HCEC 1CT (cell line): ENCODE measurements at regions not wholly inside any gene's neighbourhood (a gene's known extent, or its start where the extent isn't known, plus 50 kb on each side); places are given as distances from the start of the nearest gene placed in this dataset.
A peak's percentile ranks its signal among the peaks of the same experiment; 100 is the strongest.

ENCODE experiments used
- DNase-seq: peaks from one replicate; pipeline ENCODE4 v3.0.0-alpha.2; 2017

- no peak for DNase-seq
Measured at GRCh38 chr12:60255044-60255443, 659.2 kb downstream of the SLC16A7 start.

- peak; percentile 81 for DNase-seq
Measured at GRCh38 chr12:60257063-60257462, 661.2 kb downstream of the SLC16A7 start.

GRCh38 chr12:60259225-60259624, 663.4 kb downstream of the SLC16A7 start:
- no peak for DNase-seq

DNA sequence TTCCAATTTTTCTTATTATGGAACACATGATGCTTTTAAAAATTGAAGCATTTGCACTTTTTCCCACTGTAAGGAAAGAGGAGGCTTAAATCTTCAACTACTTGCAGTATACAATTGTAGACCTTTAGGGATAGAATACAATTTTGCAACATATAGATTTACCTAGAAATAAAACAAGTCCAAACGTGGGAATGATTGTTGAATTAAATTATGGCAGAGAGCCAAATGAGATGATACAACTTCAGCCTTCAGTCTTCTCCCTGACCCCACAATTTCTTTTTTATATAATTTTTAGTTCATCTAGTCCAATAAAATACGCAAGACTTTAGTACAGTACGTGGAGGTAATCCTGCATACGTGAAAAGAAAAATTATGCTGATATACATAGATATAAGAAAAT, 666.5 kb downstream of the SLC16A7 start:
- DNase-seq, result no peak

GRCh38 chr12:60263161-60263560, 667.3 kb downstream of the SLC16A7 start:
- DNase-seq, result no peak

DNA sequence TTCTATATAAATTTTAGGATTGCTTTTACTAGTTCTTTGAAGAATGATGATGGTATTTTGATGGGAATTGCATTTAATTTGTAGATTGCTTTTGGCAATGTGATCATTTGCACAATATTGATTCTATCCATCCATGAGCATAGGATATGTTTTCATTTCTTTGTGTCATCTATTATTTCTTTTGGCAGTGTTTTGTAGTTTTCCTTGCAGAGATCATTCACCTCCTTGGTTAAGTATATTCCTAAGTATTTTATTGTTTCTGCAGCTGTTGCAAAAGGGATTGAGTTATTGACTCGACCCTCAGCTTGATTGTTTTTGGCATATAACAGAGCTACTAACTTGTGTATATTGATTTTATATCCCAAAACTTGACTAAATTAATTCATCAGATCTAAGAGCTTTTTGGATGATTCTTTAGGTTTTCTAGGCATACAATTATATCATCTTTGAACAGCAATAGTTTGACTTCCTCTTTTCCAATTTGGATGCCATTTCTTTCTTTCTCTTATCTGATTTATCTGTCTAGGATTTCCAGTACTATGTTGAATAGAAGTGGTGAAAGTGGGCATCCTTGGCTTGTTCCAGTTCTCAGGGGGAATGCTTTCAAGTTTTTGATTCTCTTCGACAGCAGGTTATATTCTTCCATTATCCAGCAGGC, 668.1 kb downstream of the SLC16A7 start:
- DNase-seq, result no peak

DNA sequence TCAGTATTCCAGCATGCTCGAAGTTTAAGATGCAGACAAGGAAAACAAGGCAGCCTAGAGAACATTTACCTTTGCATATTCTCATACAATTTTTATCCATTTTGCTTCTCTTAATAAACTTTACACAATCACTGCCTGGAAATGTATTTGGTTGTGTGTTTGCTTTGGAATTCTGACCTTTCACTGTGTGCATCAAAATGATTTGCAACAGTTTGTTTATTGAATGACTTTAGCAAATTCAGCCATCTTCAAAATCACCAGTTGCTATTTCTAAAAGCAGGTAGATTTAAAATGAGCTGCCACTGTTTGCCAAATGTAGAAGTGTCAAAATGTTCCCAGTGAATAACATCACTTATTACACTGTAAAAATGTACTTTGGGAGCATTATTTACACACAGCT, 669.9 kb downstream of the SLC16A7 start:
- DNase-seq, result no peak

- peak; percentile 83 for DNase-seq
Measured at GRCh38 chr12:60266381-60266852, 670.6 kb downstream of the SLC16A7 start.

- no peak for DNase-seq
Measured at GRCh38 chr12:60269611-60270269, 673.9 kb downstream of the SLC16A7 start.

GRCh38 chr12:60271816-60272215, 676.0 kb downstream of the SLC16A7 start:
- DNase-seq, result no peak

- DNase-seq, result no peak
Measured at GRCh38 chr12:60278209-60278608, 682.4 kb downstream of the SLC16A7 start.

DNA sequence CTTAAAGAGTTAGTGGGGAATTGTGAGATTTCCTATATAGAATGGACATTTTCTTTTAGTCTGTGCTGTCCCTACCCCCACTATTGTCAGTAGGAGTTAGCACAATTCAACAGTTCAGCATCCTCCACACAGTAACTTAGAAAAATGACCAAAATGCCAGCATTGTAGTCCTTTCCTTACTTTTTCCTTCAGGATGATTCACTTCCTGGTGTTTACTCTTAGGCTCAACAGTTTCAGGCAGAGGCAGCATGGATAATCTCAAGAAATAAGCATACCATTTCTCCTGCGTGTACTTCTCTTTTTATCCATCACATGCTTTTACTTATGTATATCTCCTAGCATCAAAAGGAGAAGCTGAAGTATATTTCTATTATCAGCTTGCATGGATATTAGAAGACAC, 683.4 kb downstream of the SLC16A7 start:
- peak; percentile 83 for DNase-seq

DNA sequence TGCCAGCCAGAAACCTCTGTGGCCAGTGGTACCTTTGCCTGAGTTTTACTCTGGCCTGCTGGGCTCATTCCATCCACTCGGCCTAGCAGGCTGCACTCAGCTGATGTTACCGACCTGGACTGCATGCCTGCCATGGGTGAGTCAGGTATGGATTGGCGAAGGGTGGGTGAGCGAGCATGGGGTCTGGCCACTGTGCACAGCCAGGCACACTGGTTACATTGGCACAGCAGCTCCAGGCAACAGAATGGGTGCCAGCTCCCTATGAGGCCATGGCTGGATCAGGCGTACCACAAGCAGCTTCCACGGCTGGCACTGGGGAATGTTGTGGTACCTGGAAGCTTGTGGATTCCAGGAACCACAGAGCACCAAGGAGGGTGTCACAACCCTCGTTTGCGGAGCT, 685.7 kb downstream of the SLC16A7 start:
- no peak for DNase-seq

GRCh38 chr12:60290532-60290931, 694.7 kb downstream of the SLC16A7 start:
- DNase-seq, result no peak

- no peak for DNase-seq
Measured at GRCh38 chr12:60308366-60308991, 712.6 kb downstream of the SLC16A7 start.

DNA sequence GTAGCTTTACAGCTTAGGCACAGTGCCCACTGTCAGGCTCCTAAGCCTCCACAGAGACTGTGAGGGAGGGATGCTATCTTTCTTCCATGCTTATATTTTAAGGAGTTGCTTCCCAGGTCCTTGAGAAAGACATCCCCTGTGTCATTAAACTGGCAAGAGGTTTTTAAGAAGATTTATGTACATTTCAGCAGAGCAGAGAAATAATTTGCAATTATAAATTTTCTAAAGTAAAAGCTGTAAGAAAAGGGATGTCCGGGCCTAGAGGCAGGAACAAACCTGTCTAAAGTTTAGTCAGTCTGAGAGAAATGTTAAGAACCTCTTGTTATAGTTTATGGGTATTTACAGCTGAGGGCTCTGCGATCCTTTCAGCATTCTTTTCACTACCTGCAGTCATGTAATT, 716.1 kb downstream of the SLC16A7 start:
- DNase-seq, result no peak

DNA sequence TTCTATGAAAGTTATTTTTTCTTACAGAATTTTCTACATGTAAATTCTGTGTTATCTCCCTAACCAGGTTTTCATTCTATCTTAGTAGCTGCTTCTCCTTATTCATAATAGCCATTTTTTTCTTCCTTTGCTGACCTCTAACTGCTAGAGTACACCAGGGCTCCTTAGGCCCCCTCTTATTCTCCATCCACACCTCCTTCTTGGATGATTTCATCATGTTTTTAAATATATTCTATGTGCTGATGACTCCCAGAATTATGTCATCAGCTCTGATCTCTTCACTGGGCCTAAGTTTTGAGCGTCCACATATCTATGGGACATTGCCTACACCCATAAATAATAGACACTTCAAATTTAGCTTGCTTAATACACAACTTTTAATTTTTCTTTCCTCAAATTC, 721.5 kb downstream of the SLC16A7 start:
- DNase-seq, result no peak

DNA sequence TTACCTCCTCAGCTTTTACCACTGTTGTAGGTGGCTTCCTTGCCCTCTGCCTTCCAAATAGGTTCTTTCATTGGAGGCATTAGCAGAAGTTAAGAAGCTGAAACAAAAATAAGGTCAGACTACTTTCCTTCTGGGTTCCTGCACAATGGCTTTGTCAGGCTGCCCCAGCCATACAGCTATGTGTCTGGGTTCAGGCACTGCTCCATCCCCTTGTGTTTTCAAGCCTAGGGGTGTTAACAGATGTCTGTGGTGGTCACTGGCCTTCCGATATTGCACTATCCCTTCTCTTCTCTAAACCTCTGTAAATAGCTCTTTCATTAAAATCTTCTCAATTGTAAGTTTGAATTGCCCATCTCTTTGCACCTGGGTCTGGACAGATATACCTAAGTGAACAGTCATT, 728.9 kb downstream of the SLC16A7 start:
- DNase-seq, result no peak

DNA sequence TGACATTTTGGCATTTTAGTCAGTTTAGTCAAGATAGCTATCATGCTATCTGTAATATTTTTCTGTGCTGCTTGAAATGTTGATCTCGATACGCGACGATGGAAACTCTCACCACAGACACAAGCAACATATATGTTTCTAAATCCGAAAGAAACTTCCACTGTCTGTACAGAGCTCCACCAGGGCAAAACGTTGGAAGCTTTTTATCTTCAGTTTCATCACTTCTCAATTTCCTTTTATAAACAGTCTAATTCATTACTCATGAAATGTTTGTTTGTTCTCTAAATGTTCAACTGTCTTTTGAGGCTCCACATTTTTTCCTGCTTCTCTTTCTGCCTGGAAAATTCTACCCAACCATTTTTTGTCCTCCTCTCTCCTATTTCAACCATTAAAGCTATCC, 737.6 kb downstream of the SLC16A7 start:
- peak; percentile 56 for DNase-seq

- DNase-seq, result peak; percentile 70
Measured at GRCh38 chr12:60335745-60336144, 739.9 kb downstream of the SLC16A7 start.

- no peak for DNase-seq
Measured at GRCh38 chr12:60337839-60338549, 742.2 kb downstream of the SLC16A7 start.

GRCh38 chr12:60345442-60345841, 749.6 kb downstream of the SLC16A7 start:
- DNase-seq, result no peak

DNA sequence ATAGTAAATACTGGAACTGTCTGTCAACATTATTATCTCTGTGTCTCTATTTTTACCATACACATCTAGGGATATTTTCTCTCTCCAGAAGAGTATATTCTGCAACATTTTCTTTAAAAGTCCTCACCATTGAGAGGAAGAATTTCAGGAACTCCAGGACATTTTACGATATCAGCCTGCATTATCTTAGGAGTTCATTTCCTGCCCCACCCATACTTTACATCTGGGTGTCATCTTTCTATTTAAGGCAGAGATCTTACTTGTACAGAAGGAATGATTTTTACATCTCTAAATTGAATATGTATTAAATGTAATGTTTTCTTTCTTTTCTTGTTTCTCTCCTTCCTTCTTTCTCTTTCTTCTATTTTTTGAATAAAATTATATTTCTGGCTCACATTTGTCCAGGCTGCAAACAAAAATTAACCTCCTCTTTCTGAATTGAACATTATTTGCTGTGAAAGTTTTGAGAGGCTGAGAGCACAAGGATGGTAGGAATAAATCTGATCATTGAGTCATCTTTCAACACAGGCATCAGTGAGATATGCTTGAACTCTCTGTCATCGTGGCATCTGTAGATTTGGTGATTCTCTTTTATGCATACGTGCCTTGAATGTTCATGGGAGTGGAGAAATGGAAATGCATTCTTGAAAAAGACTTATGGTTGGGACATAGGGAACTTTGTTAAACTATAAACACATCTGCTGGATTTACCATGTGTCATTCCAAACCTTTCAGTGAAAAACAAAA, 753.6 kb downstream of the SLC16A7 start:
- no peak for DNase-seq
